ENCODE measurements at regions not wholly inside any gene's neighbourhood (a gene's known extent, or its start where the extent isn't known, plus 50 kb on each side); places are given as distances from the start of the nearest gene placed in this dataset.

GRCh38 chr1:208929575-208929974 is 653.9 kb upstream of the CAMK1G start:
- Histone ChIP-seq H3K9ac (ENCODE audit: insufficient read depth, low read length, poor library complexity, severe bottlenecking) (no peak overlapping the region), H3K79me2 (ENCODE audit: insufficient read depth, low read length) (no peaks in the 10 kb centered on the region), H3K36me3 (replicated peaks in 1 of 2; ENCODE audit: control insufficient read depth in 1 of 2, insufficient read depth in 2 of 2, low read length in 2 of 2) (no peaks in the 10 kb centered on the region), H3K9me3 (replicated peaks in 1 of 2; ENCODE audit: control insufficient read depth in 1 of 2, insufficient read depth in 1 of 2, low read length in 2 of 2) (peaks cover 0 to 2% of the 10 kb centered on the region in 2 donors), H4K20me1 (ENCODE audit: insufficient read depth, low read length) (no peaks in the 10 kb centered on the region), H3K4me3 (replicated peaks in 1 of 3; ENCODE audit: low read depth in 2 of 3, low read length in 3 of 3) (no peak overlapping the region), H3K27me3 (ENCODE audit: control insufficient read depth in 2 of 2, insufficient read depth in 2 of 2, low read length in 2 of 2) (no peaks in the 10 kb centered on the region), H3K4me1 (ENCODE audit: control insufficient read depth in 1 of 2, insufficient read depth in 2 of 2, low read length in 2 of 2) (no peaks in the 10 kb centered on the region), H2AFZ (ENCODE audit: insufficient read depth, low read depth, low read length, poor library complexity, severe bottlenecking) (no peak overlapping the region), H3K27ac (ENCODE audit: low read depth in 1 of 2, low read length in 2 of 2) (no peak overlapping the region), H3K4me2 (replicated peaks; ENCODE audit: extremely low read depth, low read length, poor library complexity, severe bottlenecking) (no peak overlapping the region)
- WGBS (ENCODE audit: insufficient coverage) = 67% methylated on average over 1 of the region's 3 CpGs
- intact Hi-C loops (cut with micrococcal nuclease) = no loop called here
- Mint-ChIP-seq H3K4me3 (no peak overlapping the region), H3K27me3 (ENCODE audit: low read depth in 3 of 3) (peaks cover 1 to 2% (median 2%) of the 10 kb centered on the region in 3 donors), H3K4me1 (no peaks in the 10 kb centered on the region), H3K36me3 (no peaks in the 10 kb centered on the region), H3K27ac (no peak overlapping the region), H3K9me3 (peaks cover 0 to 19% (median 7%) of the 10 kb centered on the region in 7 donors)
- DNase-seq = no peak
- no peak for TF ChIP-seq CTCF (IDR thresholded peaks at IDR 0.05)

- no peak for DNase-seq
- peaks cover 0 to 11% (median 7%) of the 10 kb centered on the region in 7 donors for H3K9me3 Mint-ChIP-seq
- Histone ChIP-seq H3K9ac (ENCODE audit: insufficient read depth, low read length, poor library complexity, severe bottlenecking) (no peak overlapping the region), H3K79me2 (ENCODE audit: insufficient read depth, low read length) (no peaks in the 10 kb centered on the region), H3K4me1 (ENCODE audit: control insufficient read depth in 1 of 2, insufficient read depth in 2 of 2, low read length in 2 of 2) (no peaks in the 10 kb centered on the region), H3K4me2 (replicated peaks; ENCODE audit: extremely low read depth, low read length, poor library complexity, severe bottlenecking) (no peak overlapping the region), H3K9me3 (replicated peaks in 1 of 2; ENCODE audit: control insufficient read depth in 1 of 2, insufficient read depth in 1 of 2, low read length in 2 of 2) (peaks cover 0 to 2% of the 10 kb centered on the region in 2 donors), H3K36me3 (replicated peaks in 1 of 2; ENCODE audit: control insufficient read depth in 1 of 2, insufficient read depth in 2 of 2, low read length in 2 of 2) (no peaks in the 10 kb centered on the region), H3K4me3 (replicated peaks in 1 of 3; ENCODE audit: low read depth in 2 of 3, low read length in 3 of 3) (no peak overlapping the region), H3K27ac (ENCODE audit: low read depth in 1 of 2, low read length in 2 of 2) (no peak overlapping the region), H2AFZ (ENCODE audit: insufficient read depth, low read depth, low read length, poor library complexity, severe bottlenecking) (no peak overlapping the region), H3K27me3 (ENCODE audit: control insufficient read depth in 2 of 2, insufficient read depth in 2 of 2, low read length in 2 of 2) (no peaks in the 10 kb centered on the region), H4K20me1 (ENCODE audit: insufficient read depth, low read length) (no peaks in the 10 kb centered on the region)
- intact Hi-C loops (cut with micrococcal nuclease) = no loop called here
- no peak overlapping the region for H3K27ac Mint-ChIP-seq
- H3K36me3 Mint-ChIP-seq = no peaks in the 10 kb centered on the region
- TF ChIP-seq CTCF (IDR thresholded peaks at IDR 0.05) = no peak
- no peaks in the 10 kb centered on the region for H3K4me1 Mint-ChIP-seq
- H3K4me3 Mint-ChIP-seq = no peak overlapping the region
- WGBS (ENCODE audit: insufficient coverage) = 100% methylated on average over 2 of the region's 3 CpGs
- peaks cover 0 to 2% (median 0%) of the 10 kb centered on the region in 3 donors for H3K27me3 Mint-ChIP-seq (ENCODE audit: low read depth in 3 of 3)
These were observed 651.6 kb upstream of the CAMK1G start for GRCh38 chr1:208931936-208932335.
